ENCODE measurements at regions not wholly inside any gene's neighbourhood (a gene's known extent, or its start where the extent isn't known, plus 50 kb on each side); places are given as distances from the start of the nearest gene placed in this dataset.

DNA sequence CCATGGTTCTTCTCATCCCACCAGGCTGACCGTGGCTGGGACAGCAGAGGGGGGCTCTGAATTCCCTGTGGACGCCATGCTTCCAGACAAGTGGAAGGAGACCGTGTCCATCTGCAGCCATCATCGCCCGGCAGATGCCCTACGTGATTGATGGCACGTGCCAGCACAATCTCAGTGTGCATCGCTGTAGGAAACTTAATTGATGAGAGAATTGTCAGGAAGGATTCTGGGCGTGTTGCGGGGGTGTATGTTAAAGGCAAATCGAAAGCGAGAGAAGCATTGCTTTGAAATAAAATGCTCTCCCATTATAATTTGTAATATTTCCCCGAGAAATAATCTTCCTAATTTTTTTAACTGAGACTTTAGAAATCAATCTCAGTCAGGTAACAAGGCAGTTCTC, 185.5 kb upstream of the CDH4 start:
- Histone ChIP-seq H3K79me1 (ENCODE audit: low read depth, low read length) (no peaks in the 10 kb centered on the region), H2BK12ac (ENCODE audit: low read depth, low read length) (no peak overlapping the region), H4K8ac (ENCODE audit: extremely low read depth, insufficient read depth, low read length) (no peak overlapping the region), H3K79me2 (ENCODE audit: control insufficient read depth in 1 of 2, insufficient read depth in 2 of 2, low read length in 2 of 2) (no peaks in the 10 kb centered on the region), H3K4ac (replicated peaks; ENCODE audit: insufficient read length, low read depth, low read length) (no peak overlapping the region), H2BK20ac (ENCODE audit: low read length) (no peak overlapping the region), H3K27ac (ENCODE audit: low read depth, low read length) (no peak overlapping the region), H3K23ac (ENCODE audit: insufficient read length) (no peak overlapping the region), H2BK15ac (ENCODE audit: low read length) (no peak overlapping the region), H3K9me3 (ENCODE audit: insufficient read depth in 2 of 2, low read depth in 1 of 2, low read length in 1 of 2) (no peaks in the 10 kb centered on the region), H3K18ac (ENCODE audit: extremely low read depth, low read length) (no peak overlapping the region), H2BK120ac (replicated peaks; ENCODE audit: low read depth, low read length) (no peak overlapping the region), H2AK5ac (ENCODE audit: low read depth, low read length) (no peak overlapping the region), H3K4me1 (replicated peaks in 1 of 4; ENCODE audit: control insufficient read depth in 3 of 4, insufficient read depth in 4 of 4, low read length in 3 of 4) (no peaks in the 10 kb centered on the region; a peak in 3 of 7 replicates), H3K23me2 (ENCODE audit: low read depth, low read length) (no peaks in the 10 kb centered on the region), H3K4me2 (ENCODE audit: insufficient read depth in 1 of 2, low read depth in 2 of 2, low read length in 2 of 2) (no peak overlapping the region), H3K36me3 (ENCODE audit: control insufficient read depth in 2 of 4, insufficient read depth in 4 of 4, low read length in 3 of 4) (no peaks in the 10 kb centered on the region), H3K56ac (replicated peaks; ENCODE audit: insufficient read length, low read depth, low read length) (no peak overlapping the region), H3K27me3 (replicated peaks in 1 of 4; ENCODE audit: control insufficient read depth in 3 of 4, extremely low read depth in 1 of 4, insufficient read depth in 3 of 4, low read length in 3 of 4) (peaks cover 3 to 22% (median 6%) of the 10 kb centered on the region in 4 experiments; a peak in 6 of 7 replicates), H3K9ac (replicated peaks in 1 of 4; ENCODE audit: extremely low read depth in 1 of 4, low read depth in 3 of 4, low read length in 3 of 4) (no peak overlapping the region), H4K20me1 (replicated peaks in 1 of 2; ENCODE audit: control insufficient read depth in 1 of 2, insufficient read depth in 2 of 2, low read length in 2 of 2) (no peaks in the 10 kb centered on the region), H2BK5ac (ENCODE audit: low read depth, low read length) (no peak overlapping the region), H4K91ac (replicated peaks; ENCODE audit: insufficient read length, low read length) (no peak overlapping the region), H2AFZ (ENCODE audit: low read length) (no peak overlapping the region), H4K5ac (ENCODE audit: insufficient read length, low read depth, low read length) (no peak overlapping the region), H3K4me3 (ENCODE audit: extremely low read depth in 1 of 4, insufficient read depth in 2 of 4, low read depth in 3 of 4, low read length in 4 of 4) (no peak overlapping the region), H3K14ac (ENCODE audit: insufficient read length) (no peak overlapping the region)
- 91 to 100% methylated on average over 2 to 13 of the region's 13 CpGs for WGBS, 2 experiments (ENCODE audit: extremely low coverage in 1 of 2, insufficient coverage in 1 of 2, insufficient read length in 1 of 2, insufficient replicate concordance in 2 of 2, low coverage in 1 of 2, low lambda C conversion rate in 2 of 2, missing lambda C conversion rate in 1 of 2)
- no peak for FAIRE-seq
- no peak for TF ChIP-seq E2F6 (IDR thresholded peaks at IDR 0.05)
- ChIA-PET POLR2A (ENCODE audit: partially characterized antibody) (no interaction called here), CTCF (ENCODE audit: partially characterized antibody) (interaction anchor here (0.8 kb wide), 1 partner anchor 40 kb away, joined by 3 read pairs; no protein-coding TSS in a partner anchor)
- no peak for DNase-seq (ENCODE audit: low read depth in 1 of 2, low spot score in 2 of 2)

Measured in H1 (cell line).